SK-N-MC (cell line): ENCODE measurements at regions not wholly inside any gene's neighbourhood (a gene's known extent, or its start where the extent isn't known, plus 50 kb on each side); places are given as distances from the start of the nearest gene placed in this dataset.

Experiments used
- EZH2 ChIP-seq: fragments of 200-600 bp; sonication (generic); IDR thresholded peaks from one replicate; pipeline ENCODE4 v1.6.1; 2017; ENCODE audit warnings: antibody characterized with exemption
- POLR2AphosphoS5 ChIP-seq: IDR thresholded peaks from 2 replicates; pipeline ENCODE4 v1.6.1; 2012; ENCODE audit warnings: mild to moderate bottlenecking, low read depth, low read length, borderline replicate concordance

- TF ChIP-seq EZH2 (no peak), POLR2AphosphoS5 (no peak)
Observed at GRCh38 chr2:9113262-9113661, 93.3 kb upstream of the ASAP2 start.
